ENCODE measurements at regions not wholly inside any gene's neighbourhood (a gene's known extent, or its start where the extent isn't known, plus 50 kb on each side); places are given as distances from the start of the nearest gene placed in this dataset.
"Not testable (repeated sequence)": the region's sequence is repeated elsewhere in the genome, so short reads cannot be mapped to it uniquely, and the experiment has no call there.

GRCh38 chr5:20370061-20370460, 382.1 kb upstream of the CDH18 start:
- DNase-seq: no peak

- no peak for DNase-seq
Measured at GRCh38 chr5:20369518-20369885, 381.5 kb upstream of the CDH18 start.

- DNase-seq: peak in 5 of 58 donors; percentile 3 to 18 (median 12)
Measured at GRCh38 chr5:20368571-20369517, 380.8 kb upstream of the CDH18 start.

GRCh38 chr5:20367178-20367577, 379.2 kb upstream of the CDH18 start:
- no peak for DNase-seq

- peak in 1 of 58 donors; percentile 4 for DNase-seq
Measured at GRCh38 chr5:20360263-20360662, 372.3 kb upstream of the CDH18 start.

GRCh38 chr5:20359377-20359776, 371.4 kb upstream of the CDH18 start:
- no peak for DNase-seq

- DNase-seq: no peak
Measured at GRCh38 chr5:20353499-20353898, 365.5 kb upstream of the CDH18 start.

- no peak for DNase-seq
Measured at GRCh38 chr5:20351849-20352248, 363.8 kb upstream of the CDH18 start.

GRCh38 chr5:20348321-20348720, 360.3 kb upstream of the CDH18 start:
- no peak for DNase-seq

GRCh38 chr5:20347334-20347733, 359.3 kb upstream of the CDH18 start:
- DNase-seq: no peak

- no peak for DNase-seq
Measured at GRCh38 chr5:20340126-20340525, 352.1 kb upstream of the CDH18 start.

GRCh38 chr5:20335978-20336377, 348.0 kb upstream of the CDH18 start:
- no peak for DNase-seq

- no peak for DNase-seq
Measured at GRCh38 chr5:20331826-20332225, 343.8 kb upstream of the CDH18 start.

GRCh38 chr5:20323323-20323722, 335.3 kb upstream of the CDH18 start:
- no peak for DNase-seq

GRCh38 chr5:20307391-20307790, 319.4 kb upstream of the CDH18 start:
- DNase-seq: no peak

- DNase-seq: no peak
Measured at GRCh38 chr5:20305463-20305862, 317.5 kb upstream of the CDH18 start.

GRCh38 chr5:20304570-20304969, 316.6 kb upstream of the CDH18 start:
- DNase-seq: not testable (repeated sequence)

- DNase-seq: no peak
Measured at GRCh38 chr5:20300110-20300509, 312.1 kb upstream of the CDH18 start.

- DNase-seq: no peak
Measured at GRCh38 chr5:20294696-20295095, 306.7 kb upstream of the CDH18 start.

GRCh38 chr5:20291766-20292165, 303.8 kb upstream of the CDH18 start:
- DNase-seq: no peak

- no peak for DNase-seq
Measured at GRCh38 chr5:20287640-20288039, 299.6 kb upstream of the CDH18 start.

- DNase-seq: no peak
Measured at GRCh38 chr5:20286512-20286911, 298.5 kb upstream of the CDH18 start.

- no peak for DNase-seq
Measured at GRCh38 chr5:20276959-20277263, 288.9 kb upstream of the CDH18 start.
